Effector memory CD8-positive, alpha-beta T cell (primary cell): ENCODE measurements at regions not wholly inside any gene's neighbourhood (a gene's known extent, or its start where the extent isn't known, plus 50 kb on each side); places are given as distances from the start of the nearest gene placed in this dataset.
"Not testable (repeated sequence)": the region's sequence is repeated elsewhere in the genome, so short reads cannot be mapped to it uniquely, and the experiment has no call there.

Source experiments
- ATAC-seq: fragments of 150-1000 bp; cut with Tn5 transposase; replicated peaks from 2 replicates; pipeline ENCODE4 v1.10.0; 2021; ENCODE audit warnings: mild to moderate bottlenecking, moderate library complexity
- DNase-seq, 3 experiments: peaks; one replicate each; pipeline ENCODE4 v3.0.0; 2021
- H3K27ac Mint-ChIP-seq, 2 donors: one replicate each; pipeline ENCODE4 v1.8.0; 2022; ENCODE audit warnings: mild to moderate bottlenecking in 2 of 2, mixed read lengths in 2 of 2, moderate library complexity in 2 of 2
- H3K27me3 Mint-ChIP-seq, 2 donors: one replicate each; pipeline ENCODE4 v1.8.0; 2022; ENCODE audit warnings: mixed read lengths in 2 of 2
- H3K36me3 Mint-ChIP-seq: one replicate; pipeline ENCODE4 v1.8.0; 2022; ENCODE audit warnings: mild to moderate bottlenecking, moderate library complexity, mixed read lengths; ENCODE audit not compliant: insufficient read depth
- H3K4me1 Mint-ChIP-seq, 2 donors: one replicate each; pipeline ENCODE4 v1.8.0; 2022; ENCODE audit warnings: low read depth in 2 of 2, mixed read lengths in 2 of 2
- H3K4me3 Mint-ChIP-seq, 2 donors: one replicate each; pipeline ENCODE4 v1.8.0; 2022; ENCODE audit warnings: mild to moderate bottlenecking in 2 of 2, mixed read lengths in 2 of 2, moderate library complexity in 2 of 2
- H3K9me3 Mint-ChIP-seq, 2 donors: one replicate each; pipeline ENCODE4 v1.8.0; 2022; ENCODE audit warnings: mixed read lengths in 2 of 2

GRCh38 chr2:234703258-234703657 is 206.4 kb upstream of the ARL4C start:
- no peaks in the 10 kb centered on the region for H3K36me3 Mint-ChIP-seq
- H3K9me3 Mint-ChIP-seq: no peaks in the 10 kb centered on the region
- ATAC-seq (no peak), DNase-seq (no peak)
- H3K4me1 Mint-ChIP-seq: no peaks in the 10 kb centered on the region
- no peak overlapping the region for H3K4me3 Mint-ChIP-seq
- H3K27me3 Mint-ChIP-seq: peaks cover 30 to 56% of the 10 kb centered on the region in 2 donors
- no peak overlapping the region for H3K27ac Mint-ChIP-seq

GRCh38 chr2:234702731-234703225 is 205.9 kb upstream of the ARL4C start:
- H3K36me3 Mint-ChIP-seq: no peaks in the 10 kb centered on the region
- no peaks in the 10 kb centered on the region for H3K4me1 Mint-ChIP-seq
- peaks cover 29 to 51% of the 10 kb centered on the region in 2 donors for H3K27me3 Mint-ChIP-seq
- H3K27ac Mint-ChIP-seq: no peak overlapping the region
- ATAC-seq: no peak
- no peak for DNase-seq
- no peaks in the 10 kb centered on the region for H3K9me3 Mint-ChIP-seq
- H3K4me3 Mint-ChIP-seq: no peak overlapping the region

- H3K4me1 Mint-ChIP-seq: no peaks in the 10 kb centered on the region
- no peaks in the 10 kb centered on the region for H3K9me3 Mint-ChIP-seq
- DNase-seq (no peak), ATAC-seq (no peak)
- H3K36me3 Mint-ChIP-seq: no peaks in the 10 kb centered on the region
- no peak overlapping the region for H3K27ac Mint-ChIP-seq
- peaks cover 25 to 44% of the 10 kb centered on the region in 2 donors for H3K27me3 Mint-ChIP-seq
- H3K4me3 Mint-ChIP-seq: no peak overlapping the region
Observed at GRCh38 chr2:234701841-234702240, 205.0 kb upstream of the ARL4C start.

- Mint-ChIP-seq H3K27ac (no peak overlapping the region), H3K4me1 (no peaks in the 10 kb centered on the region), H3K4me3 (no peak overlapping the region), H3K9me3 (peaks cover 0 to 1% of the 10 kb centered on the region in 2 donors), H3K27me3 (peaks cover 29 to 49% of the 10 kb centered on the region in 2 donors), H3K36me3 (no peaks in the 10 kb centered on the region)
- DNase-seq (no peak), ATAC-seq (no peak)
Observed at GRCh38 chr2:234701421-234701820, 204.5 kb upstream of the ARL4C start.

- peaks cover 0 to 2% of the 10 kb centered on the region in 2 donors for H3K9me3 Mint-ChIP-seq
- H3K36me3 Mint-ChIP-seq: no peaks in the 10 kb centered on the region
- no peaks in the 10 kb centered on the region for H3K4me1 Mint-ChIP-seq
- peaks cover 39 to 67% of the 10 kb centered on the region in 2 donors for H3K27me3 Mint-ChIP-seq
- ATAC-seq: no peak
- H3K27ac Mint-ChIP-seq: no peak overlapping the region
- DNase-seq: no peak
- H3K4me3 Mint-ChIP-seq: no peak overlapping the region
Observed at GRCh38 chr2:234699456-234699855, 202.6 kb upstream of the ARL4C start.

- not testable (repeated sequence) for H3K9me3 Mint-ChIP-seq, ATAC-seq, DNase-seq, H3K4me1 Mint-ChIP-seq, H3K4me3 Mint-ChIP-seq, H3K27ac Mint-ChIP-seq, H3K36me3 Mint-ChIP-seq
- peaks cover 57 to 77% of the 10 kb centered on the region in 2 donors for H3K27me3 Mint-ChIP-seq
Observed at GRCh38 chr2:234697300-234697876, 200.5 kb upstream of the ARL4C start.

- no peaks in the 10 kb centered on the region for H3K36me3 Mint-ChIP-seq
- ATAC-seq (no peak), DNase-seq (no peak)
- H3K27me3 Mint-ChIP-seq: peaks cover 67 to 75% of the 10 kb centered on the region in 2 donors
- peaks cover 0 to 2% of the 10 kb centered on the region in 2 donors for H3K9me3 Mint-ChIP-seq
- H3K4me1 Mint-ChIP-seq: no peaks in the 10 kb centered on the region
- H3K4me3 Mint-ChIP-seq: no peak overlapping the region
- no peak overlapping the region for H3K27ac Mint-ChIP-seq
Observed at GRCh38 chr2:234695981-234696380, 199.1 kb upstream of the ARL4C start.

- no peak for ATAC-seq
- Mint-ChIP-seq H3K4me3 (no peak overlapping the region), H3K36me3 (no peaks in the 10 kb centered on the region), H3K27ac (no peak overlapping the region), H3K4me1 (no peaks in the 10 kb centered on the region), H3K27me3 (peaks cover 65 to 71% of the 10 kb centered on the region in 2 donors), H3K9me3 (peaks cover 0 to 2% of the 10 kb centered on the region in 2 donors)
- DNase-seq: no peak
Observed at GRCh38 chr2:234694244-234695013, 197.5 kb upstream of the ARL4C start.

GRCh38 chr2:234693681-234694190 is 196.9 kb upstream of the ARL4C start:
- not testable (repeated sequence) for H3K4me3 Mint-ChIP-seq, ATAC-seq, H3K9me3 Mint-ChIP-seq, H3K36me3 Mint-ChIP-seq, DNase-seq, H3K4me1 Mint-ChIP-seq, H3K27ac Mint-ChIP-seq
- peaks cover 58 to 71% of the 10 kb centered on the region in 2 donors for H3K27me3 Mint-ChIP-seq

- not testable (repeated sequence) for DNase-seq, H3K9me3 Mint-ChIP-seq, H3K4me1 Mint-ChIP-seq, H3K36me3 Mint-ChIP-seq, H3K27ac Mint-ChIP-seq, H3K4me3 Mint-ChIP-seq, ATAC-seq
- peaks cover 57 to 71% of the 10 kb centered on the region in 2 donors for H3K27me3 Mint-ChIP-seq
Observed at GRCh38 chr2:234693191-234693590, 196.3 kb upstream of the ARL4C start.

GRCh38 chr2:234691968-234692955 is 195.4 kb upstream of the ARL4C start:
- no peaks in the 10 kb centered on the region for H3K36me3 Mint-ChIP-seq
- no peaks in the 10 kb centered on the region for H3K4me1 Mint-ChIP-seq
- H3K27me3 Mint-ChIP-seq: peaks cover 57 to 63% of the 10 kb centered on the region in 2 donors
- H3K4me3 Mint-ChIP-seq: no peak overlapping the region
- no peak overlapping the region for H3K27ac Mint-ChIP-seq
- DNase-seq (no peak), ATAC-seq (no peak)
- peaks cover 0 to 2% of the 10 kb centered on the region in 2 donors for H3K9me3 Mint-ChIP-seq

- Mint-ChIP-seq H3K27ac (no peak overlapping the region), H3K4me3 (no peak overlapping the region), H3K4me1 (no peaks in the 10 kb centered on the region), H3K27me3 (peaks cover 49 to 66% of the 10 kb centered on the region in 2 donors), H3K9me3 (no peaks in the 10 kb centered on the region), H3K36me3 (no peaks in the 10 kb centered on the region)
- DNase-seq: no peak
- ATAC-seq: no peak
Observed at GRCh38 chr2:234691214-234691575, 194.3 kb upstream of the ARL4C start.

- Mint-ChIP-seq H3K27ac (no peak overlapping the region), H3K27me3 (peaks cover 44 to 66% of the 10 kb centered on the region in 2 donors), H3K9me3 (no peaks in the 10 kb centered on the region), H3K4me3 (no peak overlapping the region), H3K4me1 (no peaks in the 10 kb centered on the region), H3K36me3 (no peaks in the 10 kb centered on the region)
- ATAC-seq (no peak), DNase-seq (no peak)
Observed at GRCh38 chr2:234690569-234691213, 193.8 kb upstream of the ARL4C start.
